CD4-positive, alpha-beta T cell treated with Interleukin-4 for 4 hours (primary cell): ENCODE measurements at regions not wholly inside any gene's neighbourhood (a gene's known extent, or its start where the extent isn't known, plus 50 kb on each side); places are given as distances from the start of the nearest gene placed in this dataset.
A peak's percentile ranks its signal among the peaks of the same experiment; 100 is the strongest.

Experiments used
- DNase-seq: peaks from one replicate; pipeline ENCODE4 v3.0.0-alpha.2; 2020

- no peak for DNase-seq
Observed at GRCh38 chr12:73374360-73374759, 1102.2 kb downstream of the TRHDE start.

- no peak for DNase-seq
Observed at GRCh38 chr12:73383584-73384222, 1111.5 kb downstream of the TRHDE start.

GRCh38 chr12:73384592-73384991 is 1112.4 kb downstream of the TRHDE start:
- no peak for DNase-seq

GRCh38 chr12:73390261-73390660 is 1118.1 kb downstream of the TRHDE start:
- no peak for DNase-seq

GRCh38 chr12:73413051-73413450 is 1124.6 kb upstream of the ATXN7L3B start:
- no peak for DNase-seq

- DNase-seq: no peak
Observed at GRCh38 chr12:73413974-73414373, 1123.7 kb upstream of the ATXN7L3B start.

- DNase-seq: no peak
Observed at GRCh38 chr12:73414926-73415325, 1122.7 kb upstream of the ATXN7L3B start.

GRCh38 chr12:73418541-73418940 is 1119.1 kb upstream of the ATXN7L3B start:
- no peak for DNase-seq

- peak; percentile 12 for DNase-seq
Observed at GRCh38 chr12:73421832-73422231, 1115.8 kb upstream of the ATXN7L3B start.

- DNase-seq: no peak
Observed at GRCh38 chr12:73424484-73424883, 1113.2 kb upstream of the ATXN7L3B start.

GRCh38 chr12:73445658-73446324 is 1091.8 kb upstream of the ATXN7L3B start:
- no peak for DNase-seq

GRCh38 chr12:73452672-73453469 is 1084.8 kb upstream of the ATXN7L3B start:
- DNase-seq: no peak

- no peak for DNase-seq
Observed at GRCh38 chr12:73460212-73460611, 1077.4 kb upstream of the ATXN7L3B start.

- no peak for DNase-seq
Observed at GRCh38 chr12:73465106-73465505, 1072.5 kb upstream of the ATXN7L3B start.

GRCh38 chr12:73486256-73486655 is 1051.4 kb upstream of the ATXN7L3B start:
- DNase-seq: no peak

GRCh38 chr12:73506611-73507010 is 1031.0 kb upstream of the ATXN7L3B start:
- DNase-seq: no peak

- DNase-seq: no peak
Observed at GRCh38 chr12:73514672-73515071, 1023.0 kb upstream of the ATXN7L3B start.

- DNase-seq: no peak
Observed at GRCh38 chr12:73517859-73518258, 1019.8 kb upstream of the ATXN7L3B start.

- DNase-seq: no peak
Observed at GRCh38 chr12:73529231-73529630, 1008.4 kb upstream of the ATXN7L3B start.

- no peak for DNase-seq
Observed at GRCh38 chr12:73529954-73530353, 1007.7 kb upstream of the ATXN7L3B start.

- no peak for DNase-seq
Observed at GRCh38 chr12:73531752-73532151, 1005.9 kb upstream of the ATXN7L3B start.

- DNase-seq: no peak
Observed at GRCh38 chr12:73547421-73547820, 990.2 kb upstream of the ATXN7L3B start.

GRCh38 chr12:73585136-73585535 is 952.5 kb upstream of the ATXN7L3B start:
- no peak for DNase-seq

- no peak for DNase-seq
Observed at GRCh38 chr12:73589220-73589619, 948.4 kb upstream of the ATXN7L3B start.
